Liver (tissue), 3 donors: ENCODE measurements at regions not wholly inside any gene's neighbourhood (a gene's known extent, or its start where the extent isn't known, plus 50 kb on each side); places are given as distances from the start of the nearest gene placed in this dataset.

ENCODE experiments used
- ATF3 ChIP-seq: IDR thresholded peaks from 2 replicates; pipeline ENCODE4 v1.6.1; 2016; ENCODE audit warnings: antibody characterized with exemption
- HNF4A ChIP-seq, 2 donors: conservative IDR thresholded peaks; 2 replicates each; pipeline ENCODE4 v1.6.1; 2016; ENCODE audit warnings: antibody characterized with exemption in 2 of 2, mild to moderate bottlenecking in 2 of 2
- HNF4G ChIP-seq: IDR thresholded peaks from 2 replicates; pipeline ENCODE4 v1.6.1; 2016; ENCODE audit warnings: antibody characterized with exemption
- TAF1 ChIP-seq: conservative IDR thresholded peaks from 2 replicates; pipeline ENCODE4 v1.6.1; 2016; ENCODE audit warnings: antibody characterized with exemption, mild to moderate bottlenecking
- TF ChIP-seq, protein P1 (sequence below): fragments of 150-350 bp; IDR thresholded peaks from 2 replicates; pipeline ENCODE4 v1.5.1; 2017; ENCODE audit warnings: improper control_type of control experiment, low read depth, low read length; ENCODE audit not compliant: missing input control
- donor health status: healthy.
- donor health status: healthy.

DNA sequence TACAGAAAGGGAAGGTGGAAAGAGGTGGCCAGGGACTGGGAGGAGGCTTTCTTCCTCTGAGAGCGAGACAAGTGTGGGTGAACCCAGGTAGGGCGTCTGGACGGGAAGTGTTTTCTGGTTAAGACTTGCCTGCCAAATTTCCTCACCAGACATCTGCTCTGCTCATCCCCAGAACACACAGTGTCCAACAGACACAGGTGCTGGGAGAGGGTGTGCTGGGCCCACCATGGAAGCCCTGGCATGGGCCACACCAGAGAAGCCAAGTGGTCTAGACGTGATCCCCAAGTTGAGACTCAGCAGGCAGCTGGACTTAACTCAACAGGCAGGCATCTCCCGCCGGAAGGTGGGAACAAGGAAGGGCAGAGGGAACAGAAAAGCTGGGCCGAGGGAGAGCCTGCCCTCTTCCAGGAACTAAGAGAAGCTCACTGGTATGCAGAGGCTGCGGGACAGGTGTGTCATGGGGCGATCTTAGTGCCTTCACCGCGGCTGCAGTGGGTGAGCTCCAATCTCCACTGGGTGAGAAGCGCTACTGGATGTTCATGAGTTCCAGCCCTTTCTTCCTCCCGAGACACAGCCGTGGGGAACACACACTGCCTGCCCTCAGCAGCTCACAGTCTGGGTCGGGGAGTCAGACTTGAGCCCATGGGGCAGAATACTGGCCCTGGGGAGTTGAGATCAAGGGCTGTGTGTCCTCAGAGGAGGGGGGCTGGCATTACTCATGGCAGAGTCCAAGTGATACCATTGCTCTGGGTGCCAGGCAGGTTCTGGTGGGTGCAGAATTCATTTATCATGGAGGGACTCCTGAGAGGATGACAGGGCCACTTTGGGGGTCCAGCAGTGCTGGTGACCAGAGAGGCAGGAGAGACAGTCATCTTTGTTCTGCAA lies 110.2 kb downstream of the CPZ start:
- TF ChIP-seq, protein P1, sequence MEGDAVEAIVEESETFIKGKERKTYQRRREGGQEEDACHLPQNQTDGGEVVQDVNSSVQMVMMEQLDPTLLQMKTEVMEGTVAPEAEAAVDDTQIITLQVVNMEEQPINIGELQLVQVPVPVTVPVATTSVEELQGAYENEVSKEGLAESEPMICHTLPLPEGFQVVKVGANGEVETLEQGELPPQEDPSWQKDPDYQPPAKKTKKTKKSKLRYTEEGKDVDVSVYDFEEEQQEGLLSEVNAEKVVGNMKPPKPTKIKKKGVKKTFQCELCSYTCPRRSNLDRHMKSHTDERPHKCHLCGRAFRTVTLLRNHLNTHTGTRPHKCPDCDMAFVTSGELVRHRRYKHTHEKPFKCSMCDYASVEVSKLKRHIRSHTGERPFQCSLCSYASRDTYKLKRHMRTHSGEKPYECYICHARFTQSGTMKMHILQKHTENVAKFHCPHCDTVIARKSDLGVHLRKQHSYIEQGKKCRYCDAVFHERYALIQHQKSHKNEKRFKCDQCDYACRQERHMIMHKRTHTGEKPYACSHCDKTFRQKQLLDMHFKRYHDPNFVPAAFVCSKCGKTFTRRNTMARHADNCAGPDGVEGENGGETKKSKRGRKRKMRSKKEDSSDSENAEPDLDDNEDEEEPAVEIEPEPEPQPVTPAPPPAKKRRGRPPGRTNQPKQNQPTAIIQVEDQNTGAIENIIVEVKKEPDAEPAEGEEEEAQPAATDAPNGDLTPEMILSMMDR = no peak
- no peak for TF ChIP-seq HNF4G
- TF ChIP-seq TAF1 = no peak
- no peak for TF ChIP-seq ATF3
- no peak for TF ChIP-seq HNF4A (conservative IDR thresholded peaks at IDR 0.05)
